HG02852 (cell line): ENCODE measurements at regions not wholly inside any gene's neighbourhood (a gene's known extent, or its start where the extent isn't known, plus 50 kb on each side); places are given as distances from the start of the nearest gene placed in this dataset.
"Not testable (repeated sequence)": the region's sequence is repeated elsewhere in the genome, so short reads cannot be mapped to it uniquely, and the experiment has no call there.

Experiments used
- ATAC-seq: cut with Tn5 transposase; IDR thresholded peaks from one replicate; pipeline ENCODE4 v1.9.1; 2021; ENCODE audit warnings: mild to moderate bottlenecking, moderate library complexity; ENCODE audit not compliant: unreplicated experiment

DNA sequence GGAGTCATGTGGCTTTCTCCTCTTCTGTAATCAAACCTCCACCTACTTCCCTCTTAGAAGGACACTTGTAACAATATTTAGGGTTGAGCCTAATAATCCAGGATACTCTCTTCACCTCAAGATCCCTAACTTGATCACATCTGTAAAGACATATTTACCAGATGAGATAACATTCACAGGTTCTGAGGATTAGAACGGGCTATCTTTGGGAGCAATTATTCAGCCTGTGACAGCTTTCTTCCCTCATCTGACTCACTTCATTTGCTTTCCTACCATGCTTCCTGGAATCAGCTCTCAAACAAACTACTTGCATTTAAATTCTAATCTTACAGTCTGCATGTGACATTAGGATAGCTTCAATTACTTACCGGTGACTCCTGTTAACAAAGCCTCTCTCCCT is 133.5 kb upstream of the NDST3 start:
- no peak for ATAC-seq

DNA sequence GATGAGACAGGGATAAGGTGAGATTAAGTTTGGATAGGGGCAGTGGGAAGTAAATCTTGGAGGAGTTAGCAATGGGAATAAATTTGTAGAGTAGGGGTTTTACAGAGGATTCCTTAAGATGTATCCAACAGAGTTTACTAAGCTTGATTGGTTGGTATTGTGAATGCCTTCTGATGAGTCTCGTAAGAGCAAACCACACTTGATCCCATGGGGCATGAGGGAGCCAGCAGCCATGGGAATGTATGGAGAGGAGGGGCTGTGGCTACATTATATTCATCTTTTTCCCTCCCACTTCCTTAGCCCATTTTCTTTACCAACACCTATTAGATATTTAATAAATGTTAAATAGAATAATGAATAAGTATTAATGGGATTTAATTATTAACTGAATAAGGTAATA is 126.6 kb upstream of the NDST3 start:
- no peak for ATAC-seq

DNA sequence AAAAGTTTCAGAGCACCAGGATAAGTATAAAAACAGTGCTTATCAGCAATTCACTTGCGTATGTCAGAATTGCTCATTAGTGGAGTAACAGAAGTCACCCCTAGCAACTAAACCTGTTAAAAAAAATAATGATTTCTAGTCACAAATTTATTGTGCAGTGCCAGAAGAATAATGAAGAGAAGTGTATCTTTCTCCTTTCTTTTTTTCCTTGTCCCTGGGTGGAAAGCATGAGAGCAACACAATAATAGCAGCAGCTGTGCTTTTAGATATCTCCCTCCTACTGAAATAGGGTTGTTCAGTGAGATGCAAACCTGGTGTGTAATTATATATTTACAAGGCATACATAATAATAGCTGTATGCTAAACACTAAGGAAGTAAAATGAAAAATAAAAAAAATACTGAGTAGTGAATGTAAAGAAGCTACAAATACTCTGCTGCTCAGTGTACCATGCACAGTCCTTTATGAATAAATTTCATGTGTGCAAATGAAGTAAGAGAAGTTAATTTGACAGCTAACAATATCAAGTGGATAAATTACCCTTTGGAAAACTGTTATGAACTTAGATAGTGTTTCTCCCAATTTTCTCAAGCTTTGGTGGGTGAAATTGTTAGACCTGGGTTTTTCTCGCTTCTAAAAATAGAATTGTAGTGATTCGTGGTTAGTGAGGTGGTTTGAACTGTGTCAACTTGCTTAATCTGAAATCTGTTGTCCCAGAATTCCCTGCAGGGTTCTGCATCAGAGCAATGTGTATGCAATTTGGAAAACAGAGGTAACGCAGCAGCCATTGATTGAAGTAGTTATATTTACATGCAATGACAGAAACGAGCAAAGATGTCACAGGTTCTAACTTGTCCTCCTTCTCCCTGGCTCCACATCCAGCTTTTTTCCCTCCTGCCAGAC is 125.7 kb upstream of the NDST3 start:
- no peak for ATAC-seq

DNA sequence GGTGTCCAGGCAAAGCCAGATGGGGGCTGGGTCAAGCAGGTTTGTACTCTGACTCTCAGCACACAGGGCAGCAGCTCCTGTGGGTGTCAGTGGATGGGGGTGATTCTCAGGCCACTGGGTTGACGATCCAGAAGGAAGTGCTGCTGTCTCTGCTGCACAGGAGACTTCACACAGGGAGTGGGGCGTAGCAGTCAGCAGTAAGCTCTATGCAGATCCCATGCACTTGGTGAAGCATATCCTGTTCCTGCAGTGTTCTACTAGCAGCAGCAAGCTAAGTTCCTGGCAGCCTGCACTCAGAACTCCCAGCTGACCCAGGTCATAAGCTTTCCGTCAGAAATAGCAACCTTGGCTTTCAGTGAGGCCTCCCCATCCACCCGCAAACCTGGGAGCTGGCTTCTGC is 117.6 kb upstream of the NDST3 start:
- no peak for ATAC-seq

DNA sequence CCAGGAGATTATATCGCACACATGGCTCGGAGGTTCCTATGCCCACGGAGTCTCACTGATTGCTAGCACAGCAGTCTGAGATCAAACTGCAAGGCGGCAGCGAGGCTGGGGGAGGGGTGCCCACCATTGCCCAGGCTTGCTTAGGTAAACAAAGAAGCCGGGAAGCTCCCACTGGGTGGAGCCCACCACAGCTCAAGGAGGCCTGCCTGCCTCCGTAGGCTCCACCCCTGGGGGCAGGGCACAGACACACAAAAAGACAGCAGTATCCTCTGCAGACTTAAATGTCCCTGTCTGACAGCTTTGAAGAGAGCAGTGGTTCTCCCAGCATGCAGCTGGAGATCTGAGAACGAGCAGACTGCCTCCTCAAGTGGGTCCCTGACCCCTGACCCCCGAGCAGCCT is 112.0 kb upstream of the NDST3 start:
- ATAC-seq: not testable (repeated sequence)

DNA sequence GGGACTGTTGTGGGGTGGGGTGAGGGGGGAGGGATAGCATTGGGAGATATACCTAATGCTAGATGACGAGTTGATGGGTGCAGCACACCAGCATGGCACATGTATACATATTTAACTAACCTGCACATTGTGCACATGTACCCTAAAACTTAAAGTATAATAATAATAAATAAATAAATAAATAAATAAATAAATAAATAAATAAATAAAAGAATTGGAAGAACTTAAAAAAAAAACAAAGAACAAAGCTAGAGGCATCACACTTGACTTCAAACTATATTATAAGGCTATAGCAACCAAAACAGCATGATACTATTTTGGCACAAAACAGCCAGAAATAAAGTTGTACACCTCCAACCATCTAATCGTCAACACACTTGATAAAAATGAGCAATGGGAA is 106.5 kb upstream of the NDST3 start:
- not testable (repeated sequence) for ATAC-seq

DNA sequence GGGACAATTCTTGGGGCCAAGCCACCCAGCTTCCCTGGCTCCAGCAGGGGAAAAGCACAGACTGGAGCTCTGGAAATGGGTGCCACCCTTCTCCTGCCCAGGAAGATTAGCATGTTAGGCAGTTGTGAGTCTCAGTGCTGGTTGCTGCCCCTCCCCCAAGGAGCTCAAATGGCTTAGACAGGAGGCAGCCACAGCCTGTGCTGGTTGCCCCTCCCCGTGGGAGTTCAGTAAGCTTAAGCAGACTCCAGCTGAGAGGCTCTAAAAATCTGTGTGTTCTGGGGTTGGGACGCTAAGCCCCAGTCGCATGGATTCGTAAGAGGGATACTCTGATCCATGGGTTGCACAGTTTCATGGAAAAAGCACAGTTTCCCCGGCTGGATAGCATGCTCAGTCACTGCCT is 92.7 kb upstream of the NDST3 start:
- ATAC-seq: no peak

DNA sequence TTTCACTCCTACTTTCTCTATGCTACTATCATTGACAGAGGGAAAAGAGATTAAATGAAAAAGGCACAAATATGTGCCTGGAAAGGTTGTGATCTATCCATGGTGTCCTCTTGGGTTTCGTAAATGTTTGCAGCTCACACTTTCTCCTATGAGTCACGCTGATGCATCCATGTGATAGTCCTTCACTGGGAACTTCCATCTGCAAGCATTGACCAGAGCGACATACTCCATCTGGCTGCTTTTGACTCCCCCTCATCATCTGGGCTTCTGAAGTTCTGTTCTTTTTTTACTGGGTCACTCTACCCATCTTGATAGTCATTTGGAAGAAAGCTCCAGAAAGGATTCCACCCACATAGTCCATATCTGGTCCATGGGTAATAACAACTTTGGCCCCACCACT is 84.7 kb upstream of the NDST3 start:
- ATAC-seq: no peak

DNA sequence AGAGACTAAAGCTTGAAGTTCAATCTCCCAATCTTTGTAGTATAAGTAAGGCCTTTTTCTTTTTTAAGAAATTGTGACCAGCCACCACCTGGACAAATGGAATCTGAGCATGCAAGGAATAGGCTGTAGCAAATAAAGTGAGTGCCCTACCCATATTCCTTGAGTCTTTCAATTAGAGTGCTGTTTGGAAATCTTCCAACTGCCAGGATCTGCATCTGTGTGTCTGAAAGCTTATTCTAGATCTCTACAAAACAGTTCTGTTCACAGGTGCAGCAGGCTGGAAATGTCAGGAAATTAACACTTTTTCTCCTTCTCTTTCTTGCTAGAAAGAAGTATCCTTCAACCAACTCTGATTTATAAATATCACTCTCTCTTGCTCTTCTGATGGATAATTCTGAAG is 76.7 kb upstream of the NDST3 start:
- ATAC-seq: no peak

DNA sequence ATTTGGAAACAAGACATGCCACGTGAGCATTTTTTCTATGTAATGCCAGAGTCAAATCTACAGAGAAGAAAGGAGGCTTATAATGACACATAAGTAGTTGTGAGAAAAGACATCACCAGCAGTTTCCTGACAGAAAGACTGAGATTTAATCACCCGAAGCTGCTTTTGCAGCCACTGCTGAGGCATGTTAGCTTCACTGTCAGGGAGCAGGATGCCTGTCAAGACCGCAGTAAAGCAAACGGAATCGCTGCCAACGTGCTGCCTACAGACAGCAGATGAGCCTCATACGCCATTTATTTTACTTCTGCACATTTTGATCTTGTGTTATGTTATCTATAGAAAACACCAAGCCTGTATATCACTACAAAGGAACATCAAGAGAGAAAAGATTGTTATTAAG is 68.7 kb upstream of the NDST3 start:
- no peak for ATAC-seq

DNA sequence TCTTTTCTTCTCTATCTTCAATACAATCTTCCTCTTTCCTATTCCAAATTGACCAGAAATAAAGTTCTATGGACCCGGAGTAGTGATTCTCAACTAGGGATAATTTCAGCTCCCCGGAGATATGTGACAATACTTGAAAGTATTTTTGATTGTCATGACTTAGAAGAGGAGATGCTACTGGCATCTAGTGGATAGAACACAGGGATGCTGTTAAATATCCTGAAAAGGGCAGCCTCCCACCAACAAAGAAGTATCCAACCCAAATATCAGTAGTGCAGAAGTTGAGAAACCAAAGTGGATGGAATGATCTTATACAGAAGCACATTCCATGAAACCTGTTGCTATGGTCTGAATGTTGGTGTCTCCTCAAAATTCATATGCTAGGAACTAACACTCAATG is 65.7 kb upstream of the NDST3 start:
- ATAC-seq: no peak

DNA sequence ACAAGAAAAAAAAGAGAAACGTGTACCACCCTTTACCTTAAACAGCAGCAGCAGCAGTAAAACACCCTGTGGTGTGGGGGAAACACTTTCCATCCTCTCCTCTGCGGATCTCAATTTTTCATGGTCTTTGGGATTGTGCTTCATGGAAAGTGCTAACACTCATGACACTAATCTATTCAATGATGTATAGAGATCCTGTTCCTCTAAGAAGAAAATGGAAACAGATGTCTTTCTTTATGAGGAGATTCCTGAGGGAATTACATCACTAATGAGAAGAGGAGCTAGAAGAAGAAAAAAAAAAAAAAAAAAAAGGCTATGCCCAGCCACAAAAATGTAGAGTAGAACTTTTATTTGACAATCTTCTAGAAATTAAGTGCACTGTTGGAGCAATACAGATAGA is 62.9 kb upstream of the NDST3 start:
- ATAC-seq: no peak

DNA sequence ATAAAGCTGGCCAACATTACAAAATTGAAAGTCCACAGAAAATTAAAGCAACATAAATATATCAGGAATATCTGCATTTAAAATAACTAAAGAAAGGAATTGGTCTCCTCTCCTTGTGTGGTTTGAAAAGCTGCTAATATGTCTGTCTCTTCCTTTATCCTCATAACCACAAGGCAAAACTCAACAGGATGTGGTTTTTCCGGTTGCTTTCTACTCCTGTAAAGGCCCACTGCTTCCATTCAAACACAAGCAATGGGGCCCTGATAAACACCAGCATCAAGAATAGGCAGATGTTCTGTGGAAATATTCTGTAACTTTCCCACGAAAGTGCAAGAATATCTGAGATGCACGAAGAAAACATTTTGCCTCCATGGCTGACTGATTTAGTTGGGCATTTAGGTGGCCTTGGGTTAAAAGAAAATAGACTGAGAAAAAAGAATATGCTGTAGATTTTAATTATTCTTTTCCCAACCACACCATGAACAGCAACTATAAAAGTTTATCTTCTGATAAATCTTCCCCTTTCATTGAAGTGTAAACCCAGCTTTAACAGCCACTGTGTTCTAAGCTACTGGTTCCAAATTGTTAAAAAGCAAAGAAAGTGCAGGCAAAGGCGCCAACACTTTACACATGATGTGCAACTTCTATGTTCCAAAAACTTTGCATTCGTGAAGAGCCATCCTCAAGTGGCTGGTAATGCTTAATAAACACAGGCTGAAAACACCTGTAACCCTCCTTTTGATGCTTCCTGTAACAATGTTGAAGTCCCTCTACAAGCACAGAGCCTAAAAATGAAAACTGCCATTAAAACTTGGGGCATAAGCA is 50.5 kb upstream of the NDST3 start:
- no peak for ATAC-seq

DNA sequence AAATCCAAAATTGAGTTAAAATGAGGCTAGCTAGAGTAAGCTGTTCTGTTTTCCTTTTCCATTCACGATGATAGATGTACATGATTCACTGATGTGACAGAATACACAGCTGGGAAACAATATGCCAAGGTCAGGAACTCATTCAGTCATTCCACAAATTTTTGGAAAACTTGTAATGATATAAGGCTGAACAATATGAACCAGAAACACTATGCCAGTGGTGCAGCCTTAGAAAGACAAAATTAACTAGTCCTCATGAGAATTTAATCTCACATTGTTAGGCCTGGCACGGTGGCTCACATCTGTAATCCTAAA is 50.0 kb upstream of the NDST3 start:
- ATAC-seq: no peak
